Right lobe of liver (tissue), 6 donors: ENCODE measurements at regions not wholly inside any gene's neighbourhood (a gene's known extent, or its start where the extent isn't known, plus 50 kb on each side); places are given as distances from the start of the nearest gene placed in this dataset.

Experiments
- ATAC-seq, 4 donors: fragments of 200-7000 bp; cut with Tn5 transposase; one replicate each; pipeline ENCODE4 v1.9.1; 2020; ENCODE audit warnings: mild to moderate bottlenecking in 4 of 4, moderate library complexity in 4 of 4
- DNase-seq, 3 donors: peaks; one replicate each; pipeline ENCODE4 v3.0.0-alpha.2; 2020
- H3K27ac ChIP-seq, 3 donors: fragments of 200-600 bp; one replicate each; pipeline ENCODE4 v1.8.0; 2022
- H3K27me3 ChIP-seq, 2 donors: fragments of 200-600 bp; one replicate each; pipeline ENCODE4 v1.8.0; 2022
- H3K36me3 ChIP-seq, 4 donors: fragments of 200-600 bp; sonication (generic) in 1 of 4; one replicate each; pipeline versions ENCODE4 v1.5.1 to v1.8.0; 2017 to 2022; ENCODE audit warnings: control low read depth in 1 of 4
- H3K4me1 ChIP-seq, 4 donors: fragments of 200-600 bp; sonication (generic) in 1 of 4; one replicate each; pipeline versions ENCODE4 v1.5.1 to v1.8.0; 2017 to 2022; ENCODE audit warnings: control low read depth in 1 of 4
- H3K4me3 ChIP-seq, 3 donors: fragments of 200-600 bp; one replicate each; pipeline ENCODE4 v1.8.0; 2022
- H3K9me3 ChIP-seq, 4 donors: fragments of 200-600 bp; sonication (generic) in 1 of 4; one replicate each; pipeline versions ENCODE4 v1.5.1 to v1.8.0; 2017 to 2022; ENCODE audit warnings: control low read depth in 1 of 4
- POLR2A ChIP-seq: fragments of 450-650 bp; IDR thresholded peaks from one replicate; pipeline ENCODE4 v1.6.1; 2017; ENCODE audit warnings: antibody characterized with exemption, mild to moderate bottlenecking
- WGBS: methylation state at CpG from one replicate; pipeline ENCODE4 v1.1.6; 2018; ENCODE audit warnings: low coverage, low lambda C conversion rate; ENCODE audit not compliant: insufficient coverage; ENCODE audit errors: missing lambda C conversion rate; 5-methylcytosine and 5-hydroxymethylcytosine counted together
- intact Hi-C, 2 donors: fragments of 100-400 bp; cut with DNase I; formaldehyde crosslinking; loops; one replicate each; pipeline versions ENCODE4 v1.11.2 to v1.14.1; 2022
- TF ChIP-seq, protein P1 (sequence below), 4 donors: fragments of 200-600 bp in 3 of 4; fragments of 450-650 bp in 1 of 4; IDR thresholded peaks; one replicate each; pipeline versions ENCODE4 v1.5.1 to v1.8.0; 2016 to 2022; ENCODE audit warnings: antibody characterized with exemption in 4 of 4, mild to moderate bottlenecking in 2 of 4
- donor health status: DM: no; HTN: yes; CAD: no.
- donor health status: DM: no; HTN: no; CAD: no.
- donor health status: DM: no; HTN: no; CAD: no.
- donor health status: DM: no; HTN: yes; CAD: no.
- donor health status: DM: no; HTN: yes; CAD: no.

DNA sequence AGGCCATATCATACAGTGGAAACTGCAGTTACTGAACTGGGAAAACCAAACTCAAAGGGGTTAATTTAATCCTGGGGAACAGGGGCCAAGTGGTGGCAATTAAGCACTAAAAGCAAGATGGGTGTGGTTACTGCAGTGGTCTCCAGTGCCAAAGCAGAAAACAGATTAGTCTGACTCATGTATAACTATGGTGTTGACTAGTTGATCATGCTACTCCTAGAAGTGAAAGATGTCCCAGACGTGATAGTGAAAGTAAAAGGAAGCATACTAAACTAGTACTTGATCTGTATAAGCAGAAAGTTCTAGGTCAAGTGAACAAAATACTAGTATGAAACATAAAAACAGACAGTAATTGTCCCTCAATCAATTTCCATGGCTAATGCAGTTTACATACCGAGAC lies 360.0 kb upstream of the SLITRK5 start:
- Histone ChIP-seq H3K9me3 (no peaks in the 10 kb centered on the region), H3K27ac (no peak overlapping the region), H3K36me3 (no peaks in the 10 kb centered on the region), H3K27me3 (no peaks in the 10 kb centered on the region), H3K4me3 (no peak overlapping the region), H3K4me1 (no peaks in the 10 kb centered on the region)
- no peak for DNase-seq
- no peak for ATAC-seq
- WGBS: 68% methylated on average over 2 of the region's 2 CpGs
- intact Hi-C loops: no loop called here
- TF ChIP-seq, protein P1, sequence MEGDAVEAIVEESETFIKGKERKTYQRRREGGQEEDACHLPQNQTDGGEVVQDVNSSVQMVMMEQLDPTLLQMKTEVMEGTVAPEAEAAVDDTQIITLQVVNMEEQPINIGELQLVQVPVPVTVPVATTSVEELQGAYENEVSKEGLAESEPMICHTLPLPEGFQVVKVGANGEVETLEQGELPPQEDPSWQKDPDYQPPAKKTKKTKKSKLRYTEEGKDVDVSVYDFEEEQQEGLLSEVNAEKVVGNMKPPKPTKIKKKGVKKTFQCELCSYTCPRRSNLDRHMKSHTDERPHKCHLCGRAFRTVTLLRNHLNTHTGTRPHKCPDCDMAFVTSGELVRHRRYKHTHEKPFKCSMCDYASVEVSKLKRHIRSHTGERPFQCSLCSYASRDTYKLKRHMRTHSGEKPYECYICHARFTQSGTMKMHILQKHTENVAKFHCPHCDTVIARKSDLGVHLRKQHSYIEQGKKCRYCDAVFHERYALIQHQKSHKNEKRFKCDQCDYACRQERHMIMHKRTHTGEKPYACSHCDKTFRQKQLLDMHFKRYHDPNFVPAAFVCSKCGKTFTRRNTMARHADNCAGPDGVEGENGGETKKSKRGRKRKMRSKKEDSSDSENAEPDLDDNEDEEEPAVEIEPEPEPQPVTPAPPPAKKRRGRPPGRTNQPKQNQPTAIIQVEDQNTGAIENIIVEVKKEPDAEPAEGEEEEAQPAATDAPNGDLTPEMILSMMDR (IDR thresholded peaks at IDR 0.05): no peak
- no peak for TF ChIP-seq POLR2A

DNA sequence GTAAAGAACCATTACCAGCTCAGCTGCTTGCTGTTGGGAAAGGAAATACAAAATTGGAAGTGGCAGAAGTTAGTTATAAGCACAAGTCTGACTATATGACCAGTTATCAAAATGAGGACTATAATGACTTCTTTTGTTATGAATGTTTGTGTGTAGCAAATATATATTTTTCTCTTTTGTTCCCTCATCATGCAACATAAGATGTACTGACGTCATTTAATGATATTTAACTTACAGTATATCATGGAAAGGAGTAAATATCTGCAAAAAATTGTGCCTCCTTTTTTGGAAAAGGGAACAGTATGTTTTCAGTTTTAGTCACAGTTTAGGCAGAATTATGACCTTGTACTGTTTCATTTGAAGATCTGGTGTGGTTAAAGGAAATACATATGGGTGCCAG lies 356.3 kb upstream of the SLITRK5 start:
- 28% methylated on average over 1 of the region's 1 CpG for WGBS

DNA sequence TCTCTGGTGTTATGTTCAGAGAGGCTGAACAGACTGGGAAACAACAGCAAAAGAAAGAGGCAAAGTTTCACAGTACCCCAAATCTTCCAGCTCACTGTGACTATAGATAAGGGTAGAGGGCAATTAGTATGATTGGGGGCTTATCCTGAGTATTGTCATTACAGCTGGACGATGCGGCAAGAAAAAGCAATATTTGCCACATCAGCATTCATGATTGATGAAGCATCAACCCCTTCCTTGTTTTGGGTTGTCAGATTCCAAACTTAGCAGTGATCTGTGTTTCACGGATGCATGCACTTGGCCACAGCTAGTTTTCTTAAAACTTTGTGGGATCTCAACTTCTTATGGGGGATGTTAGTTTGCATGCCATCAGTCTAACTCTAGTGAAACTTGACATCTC lies 348.8 kb upstream of the SLITRK5 start:
- WGBS: 68% methylated on average over 3 of the region's 3 CpGs
- TF ChIP-seq POLR2A: no peak
- TF ChIP-seq, protein P1 (IDR thresholded peaks at IDR 0.05): no peak

More for the DNA sequence above, 356.3 kb upstream of the SLITRK5 start:
- intact Hi-C loops: no loop called here
- TF ChIP-seq POLR2A: no peak
- TF ChIP-seq, protein P1 (IDR thresholded peaks at IDR 0.05): no peak
- no peaks in the 10 kb centered on the region for H3K9me3 ChIP-seq
- ATAC-seq (no peak), DNase-seq (no peak)
- H3K27ac ChIP-seq: no peak overlapping the region
- H3K27me3 ChIP-seq: no peaks in the 10 kb centered on the region
- no peak overlapping the region for H3K4me3 ChIP-seq
- no peaks in the 10 kb centered on the region for H3K36me3 ChIP-seq
- H3K4me1 ChIP-seq: no peaks in the 10 kb centered on the region

DNA sequence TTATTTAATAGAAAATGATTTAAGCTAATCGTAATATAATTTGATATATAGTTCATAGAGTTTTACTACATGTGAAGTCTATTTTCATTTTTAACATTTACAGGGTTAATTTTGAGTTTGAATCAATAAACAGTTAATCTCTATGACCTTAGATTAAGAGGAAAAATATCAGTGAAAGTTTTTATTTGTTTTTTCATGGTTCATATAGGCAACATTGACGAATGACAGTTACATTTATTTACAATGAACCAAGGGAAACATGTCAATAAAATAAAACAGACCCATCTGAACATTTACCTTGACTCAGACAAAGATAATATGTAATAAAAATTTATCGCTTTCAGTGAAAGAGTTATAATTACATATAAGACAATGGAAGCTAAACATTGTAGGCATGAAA lies 346.6 kb upstream of the SLITRK5 start:
- WGBS: 64% methylated on average over 3 of the region's 3 CpGs
- Histone ChIP-seq H3K4me3 (no peak overlapping the region), H3K4me1 (no peaks in the 10 kb centered on the region), H3K27ac (no peak overlapping the region), H3K27me3 (no peaks in the 10 kb centered on the region), H3K9me3 (no peaks in the 10 kb centered on the region), H3K36me3 (no peaks in the 10 kb centered on the region)
- no peak for DNase-seq
- intact Hi-C loops: no loop called here
- TF ChIP-seq POLR2A: no peak
- TF ChIP-seq, protein P1 (IDR thresholded peaks at IDR 0.05): no peak
- no peak for ATAC-seq

More for the DNA sequence above, 348.8 kb upstream of the SLITRK5 start:
- Histone ChIP-seq H3K4me1 (no peaks in the 10 kb centered on the region), H3K4me3 (no peak overlapping the region), H3K9me3 (no peaks in the 10 kb centered on the region), H3K27me3 (no peaks in the 10 kb centered on the region), H3K36me3 (no peaks in the 10 kb centered on the region), H3K27ac (no peak overlapping the region)
- no peak for DNase-seq
- intact Hi-C loops: no loop called here
- ATAC-seq: no peak

DNA sequence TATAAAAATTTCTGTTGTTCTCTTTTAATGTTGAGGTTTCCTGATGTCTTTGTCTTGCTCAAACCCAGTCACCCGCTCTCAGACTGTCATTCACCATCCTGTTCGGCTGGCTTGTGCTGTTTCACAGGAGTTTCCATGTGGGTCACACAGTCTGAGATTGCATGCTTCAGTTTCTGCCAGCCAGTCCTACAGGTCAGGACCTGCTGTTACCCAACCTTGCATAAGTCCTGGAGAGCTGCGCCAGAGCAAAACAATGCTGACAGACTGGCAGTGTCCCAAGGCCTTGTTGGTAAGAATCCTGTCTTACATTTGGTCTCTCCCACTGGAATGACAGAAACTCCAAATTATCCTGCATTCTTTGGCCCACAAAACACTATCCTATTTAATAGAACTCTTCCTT lies 340.0 kb upstream of the SLITRK5 start:
- no peaks in the 10 kb centered on the region for H3K27me3 ChIP-seq
- TF ChIP-seq, protein P1 (IDR thresholded peaks at IDR 0.05): no peak
- ATAC-seq (peak; percentile 96 to 100 (median 99)), DNase-seq (peak; percentile 74 to 95 (median 77))
- H3K36me3 ChIP-seq: no peaks in the 10 kb centered on the region
- 25% methylated on average over 3 of the region's 3 CpGs for WGBS
- H3K4me1 ChIP-seq: peaks cover 0 to 8% (median 0%) of the 10 kb centered on the region in 4 donors
- no peak overlapping the region for H3K27ac ChIP-seq
- no peak overlapping the region for H3K4me3 ChIP-seq
- no peaks in the 10 kb centered on the region for H3K9me3 ChIP-seq
- intact Hi-C loops: no loop called here
